GM12875 (cell line): ENCODE measurements at regions not wholly inside any gene's neighbourhood (a gene's known extent, or its start where the extent isn't known, plus 50 kb on each side); places are given as distances from the start of the nearest gene placed in this dataset.

Experiments
- H3K4me3 ChIP-seq: one replicate; pipeline ENCODE4 v1.5.1; 2011; ENCODE audit warnings: low read depth, low read length, control low read depth
- TF ChIP-seq, protein P1 (sequence below): IDR thresholded peaks from 2 replicates; pipeline ENCODE4 v1.5.1; 2011; ENCODE audit warnings: low read depth, mild to moderate bottlenecking, control low read depth, inconsistent platforms, low read length, moderate library complexity, borderline replicate concordance; ENCODE audit not compliant: insufficient read depth

GRCh38 chr1:185581020-185581419 lies 153.2 kb upstream of the HMCN1 start:
- no peak overlapping the region for H3K4me3 ChIP-seq
- TF ChIP-seq, protein P1, sequence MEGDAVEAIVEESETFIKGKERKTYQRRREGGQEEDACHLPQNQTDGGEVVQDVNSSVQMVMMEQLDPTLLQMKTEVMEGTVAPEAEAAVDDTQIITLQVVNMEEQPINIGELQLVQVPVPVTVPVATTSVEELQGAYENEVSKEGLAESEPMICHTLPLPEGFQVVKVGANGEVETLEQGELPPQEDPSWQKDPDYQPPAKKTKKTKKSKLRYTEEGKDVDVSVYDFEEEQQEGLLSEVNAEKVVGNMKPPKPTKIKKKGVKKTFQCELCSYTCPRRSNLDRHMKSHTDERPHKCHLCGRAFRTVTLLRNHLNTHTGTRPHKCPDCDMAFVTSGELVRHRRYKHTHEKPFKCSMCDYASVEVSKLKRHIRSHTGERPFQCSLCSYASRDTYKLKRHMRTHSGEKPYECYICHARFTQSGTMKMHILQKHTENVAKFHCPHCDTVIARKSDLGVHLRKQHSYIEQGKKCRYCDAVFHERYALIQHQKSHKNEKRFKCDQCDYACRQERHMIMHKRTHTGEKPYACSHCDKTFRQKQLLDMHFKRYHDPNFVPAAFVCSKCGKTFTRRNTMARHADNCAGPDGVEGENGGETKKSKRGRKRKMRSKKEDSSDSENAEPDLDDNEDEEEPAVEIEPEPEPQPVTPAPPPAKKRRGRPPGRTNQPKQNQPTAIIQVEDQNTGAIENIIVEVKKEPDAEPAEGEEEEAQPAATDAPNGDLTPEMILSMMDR = no peak

DNA sequence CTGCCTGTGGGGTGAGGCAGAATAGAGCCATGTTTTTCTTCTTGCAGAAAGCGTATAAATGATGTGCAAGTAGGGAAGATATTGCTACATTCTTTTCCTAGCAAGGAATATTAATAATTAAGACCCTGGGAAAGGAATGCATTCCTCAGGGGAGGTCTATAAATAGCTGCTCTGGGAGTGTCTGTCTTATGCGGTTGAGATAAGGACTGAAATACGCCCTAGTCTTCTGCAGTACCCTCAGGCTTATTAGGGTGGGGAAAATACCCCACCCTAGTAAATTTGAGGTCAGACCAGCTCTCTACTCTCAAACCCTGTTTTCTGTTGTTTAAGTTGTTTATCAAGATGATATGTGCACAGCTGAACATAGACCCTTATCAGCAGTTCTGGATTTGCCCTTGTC lies 155.9 kb upstream of the HMCN1 start:
- TF ChIP-seq, protein P1 = no peak
- H3K4me3 ChIP-seq = no peak overlapping the region

- H3K4me3 ChIP-seq = no peak overlapping the region
- TF ChIP-seq, protein P1 = no peak
Measured at GRCh38 chr1:185574139-185574875, 159.9 kb upstream of the HMCN1 start.

DNA sequence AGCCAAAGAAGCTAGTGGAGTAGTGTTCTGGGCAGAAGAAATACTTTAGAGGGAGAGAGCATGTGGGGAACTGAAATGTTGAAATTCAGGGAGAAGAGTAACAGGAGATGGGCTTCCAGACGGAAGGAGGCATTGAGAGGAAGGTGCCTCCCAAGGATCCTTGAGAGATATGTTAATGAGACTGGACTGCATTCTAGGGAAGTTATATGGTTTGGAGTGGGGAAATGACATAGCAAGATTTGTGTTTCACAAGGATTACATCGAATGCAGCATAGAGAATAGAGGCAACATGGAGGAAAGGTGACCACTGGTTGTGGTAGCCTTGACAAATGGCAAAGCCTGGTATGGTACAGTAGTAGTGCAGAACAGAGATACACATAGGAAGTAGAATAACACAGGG lies 160.5 kb upstream of the HMCN1 start:
- H3K4me3 ChIP-seq = no peak overlapping the region
- TF ChIP-seq, protein P1 = no peak

GRCh38 chr1:185573162-185573561 lies 161.0 kb upstream of the HMCN1 start:
- TF ChIP-seq, protein P1 = no peak
- no peak overlapping the region for H3K4me3 ChIP-seq

GRCh38 chr1:185570962-185571361 lies 163.2 kb upstream of the HMCN1 start:
- TF ChIP-seq, protein P1 = no peak
- H3K4me3 ChIP-seq = no peak overlapping the region
